Mesendoderm (in vitro differentiated cells): ENCODE measurements at regions not wholly inside any gene's neighbourhood (a gene's known extent, or its start where the extent isn't known, plus 50 kb on each side); places are given as distances from the start of the nearest gene placed in this dataset.

Source experiments
- DNase-seq: peaks from one replicate; pipeline ENCODE4 v3.0.0; 2013
- H2AK5ac ChIP-seq: 2 replicates; pipeline ENCODE4 v1.6.1; 2013; ENCODE audit warnings: low read length, inconsistent platforms
- H2BK120ac ChIP-seq: 2 replicates; pipeline ENCODE4 v1.6.1; 2013; ENCODE audit warnings: low read depth, mild to moderate bottlenecking, low read length, moderate library complexity, mixed read lengths
- H2BK15ac ChIP-seq: replicated peaks from 2 replicates; pipeline ENCODE4 v1.6.1; 2013; ENCODE audit warnings: low read depth, mild to moderate bottlenecking, moderate library complexity
- H2BK5ac ChIP-seq: 2 replicates; pipeline ENCODE4 v1.6.1; 2013; ENCODE audit warnings: low read length, inconsistent platforms
- H3K18ac ChIP-seq: 2 replicates; pipeline ENCODE4 v1.6.1; 2013; ENCODE audit warnings: mild to moderate bottlenecking, low read length, mixed read lengths
- H3K23ac ChIP-seq: one replicate; pipeline ENCODE4 v1.6.1; 2013; ENCODE audit warnings: low read length
- H3K27ac ChIP-seq: 2 replicates; pipeline ENCODE4 v1.5.1; 2013; ENCODE audit warnings: low read depth, mild to moderate bottlenecking, inconsistent platforms, low read length, moderate library complexity
- H3K27me3 ChIP-seq: 2 replicates; pipeline ENCODE4 v1.6.1; 2013; ENCODE audit warnings: low read length, control low read depth, mild to moderate bottlenecking, inconsistent platforms; ENCODE audit not compliant: insufficient read depth, poor library complexity
- H3K36me3 ChIP-seq: 2 replicates; pipeline ENCODE4 v1.6.1; 2013; ENCODE audit warnings: low read length, inconsistent platforms; ENCODE audit not compliant: control insufficient read depth, insufficient read depth
- H3K4ac ChIP-seq: one replicate; pipeline ENCODE4 v1.6.1; 2013; ENCODE audit warnings: low read depth, mild to moderate bottlenecking, low read length, moderate library complexity
- H3K4me1 ChIP-seq: 2 replicates; pipeline ENCODE4 v1.6.1; 2013; ENCODE audit warnings: low read depth, low read length, inconsistent platforms; ENCODE audit not compliant: control insufficient read depth
- H3K4me2 ChIP-seq: 2 replicates; pipeline ENCODE4 v1.6.1; 2013; ENCODE audit warnings: low read length
- H3K4me3 ChIP-seq: 2 replicates; pipeline ENCODE4 v1.5.1; 2013; ENCODE audit warnings: mild to moderate bottlenecking, low read length
- H3K56ac ChIP-seq: one replicate; pipeline ENCODE4 v1.6.1; 2013; ENCODE audit warnings: low read length
- H3K79me1 ChIP-seq: 2 replicates; pipeline ENCODE4 v1.6.1; 2013; ENCODE audit warnings: low read length, inconsistent platforms
- H3K79me2 ChIP-seq: 2 replicates; pipeline ENCODE4 v1.6.1; 2013; ENCODE audit warnings: mild to moderate bottlenecking, low read length; ENCODE audit not compliant: control insufficient read depth, insufficient read depth
- H3K9ac ChIP-seq: 2 replicates; pipeline ENCODE4 v1.6.1; 2013; ENCODE audit warnings: low read length, inconsistent platforms
- H4K5ac ChIP-seq: one replicate; pipeline ENCODE4 v1.6.1; 2013; ENCODE audit warnings: low read length
- H4K8ac ChIP-seq: one replicate; pipeline ENCODE4 v1.6.1; 2013; ENCODE audit warnings: low read depth, mild to moderate bottlenecking, control low read depth, low read length, moderate library complexity
- WGBS: extraction: QIAGEN DNeasy Blood & Tissue Kit; methylation state at CpG from one replicate; pipeline ENCODE4 v1.1.7; 2013; ENCODE audit warnings: low lambda C conversion rate, missing lambda C conversion rate; ENCODE audit not compliant: insufficient coverage; ENCODE audit errors: extremely low coverage; 5-methylcytosine and 5-hydroxymethylcytosine counted together

DNA sequence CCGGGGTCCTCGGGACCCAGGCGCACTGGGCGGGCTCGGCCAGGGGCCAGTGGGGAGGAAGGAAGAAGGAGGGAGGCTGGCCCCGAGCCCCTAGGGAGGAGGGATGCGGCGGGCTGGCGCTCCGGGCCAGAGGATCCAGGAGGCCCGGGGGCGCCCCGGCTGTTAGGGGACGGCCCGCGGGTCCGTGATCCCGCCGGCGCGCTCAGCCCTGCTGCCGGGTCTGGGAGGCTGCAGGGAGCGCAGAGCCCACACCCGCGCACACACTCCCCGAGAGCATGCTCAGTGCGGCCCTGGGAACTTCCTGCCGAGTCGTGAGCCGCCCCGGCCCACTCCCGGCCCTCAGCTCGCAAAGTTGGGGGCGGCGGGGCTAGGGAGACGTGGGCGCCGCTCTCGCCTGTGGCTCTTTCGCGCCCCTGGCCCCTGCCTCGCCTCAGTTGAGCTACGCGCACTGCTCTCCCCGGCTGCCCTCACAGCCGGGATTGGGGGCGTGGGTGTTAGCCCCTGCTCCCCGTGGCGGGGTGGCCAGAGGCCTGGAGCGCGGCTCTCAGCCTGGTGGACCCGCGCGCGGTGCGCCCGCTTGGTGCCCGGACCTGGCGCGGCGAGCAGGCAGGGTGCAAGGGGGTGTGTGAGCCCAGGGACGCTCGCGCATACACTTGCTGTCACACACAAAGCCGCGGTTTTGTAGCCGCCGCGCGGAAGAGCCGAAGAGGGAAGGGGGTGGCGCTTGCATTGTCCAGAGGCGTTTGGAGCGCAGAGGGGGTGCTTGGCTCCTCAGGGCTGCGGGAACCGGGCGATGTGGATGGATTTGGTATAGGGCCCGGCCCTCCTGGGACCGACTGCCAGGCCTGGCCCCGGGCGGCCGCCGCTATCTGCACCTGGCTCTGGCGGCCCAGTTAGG is 132.9 kb upstream of the MGAT5 start:
- H3K4me3 ChIP-seq = peak overlapping the region; percentile 55
- peak overlapping the region; percentile 87 for H3K27ac ChIP-seq
- peak overlapping the region; percentile 76 for H3K4me2 ChIP-seq
- peak; percentile 65 for DNase-seq
- H3K23ac ChIP-seq = peak overlapping the region; percentile 29
- H2AK5ac ChIP-seq = no peak overlapping the region
- H3K18ac ChIP-seq = peak overlapping the region; percentile 96
- H3K27me3 ChIP-seq = no peaks in the 10 kb centered on the region
- WGBS = no CpG with 5 or more reads among the region's 84 CpGs
- H3K9ac ChIP-seq = peak overlapping the region; percentile 73
- H2BK5ac ChIP-seq = no peak overlapping the region
- no peak overlapping the region for H4K5ac ChIP-seq
- peaks cover 45% of the 10 kb centered on the region for H3K79me2 ChIP-seq
- peak overlapping the region; percentile 83 for H3K56ac ChIP-seq
- peaks cover 24% of the 10 kb centered on the region for H3K79me1 ChIP-seq
- H3K4ac ChIP-seq = peak overlapping the region; percentile 83
- H2BK120ac ChIP-seq = peak overlapping the region; percentile 15
- no peak overlapping the region for H4K8ac ChIP-seq
- peaks cover 10% of the 10 kb centered on the region for H3K4me1 ChIP-seq
- H3K36me3 ChIP-seq = no peaks in the 10 kb centered on the region
- H2BK15ac ChIP-seq = no peak overlapping the region

DNA sequence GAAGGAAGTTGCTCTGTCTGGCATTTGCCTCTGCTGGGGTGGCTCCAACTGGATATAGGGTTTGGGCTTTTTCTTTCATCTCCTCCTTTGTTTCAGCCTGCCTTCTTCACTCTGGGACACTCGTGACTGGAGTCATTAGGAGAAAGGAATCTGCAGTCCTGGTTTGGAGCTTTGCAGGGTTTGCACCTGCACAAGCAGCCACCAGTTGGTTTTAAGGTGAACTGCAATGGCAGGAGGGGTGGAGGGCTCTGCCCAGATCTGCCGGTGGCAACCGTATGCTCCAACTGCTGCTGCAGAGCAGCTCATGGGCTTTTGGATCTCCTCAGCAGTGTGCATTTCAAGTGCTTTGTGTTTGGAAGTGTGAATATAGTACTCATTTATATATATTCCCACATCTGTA is 131.3 kb upstream of the MGAT5 start:
- Histone ChIP-seq H2BK120ac (no peak overlapping the region), H3K79me1 (peaks cover 32% of the 10 kb centered on the region), H3K23ac (no peak overlapping the region), H2AK5ac (no peak overlapping the region), H3K79me2 (peaks cover 57% of the 10 kb centered on the region), H3K9ac (no peak overlapping the region), H3K27me3 (no peaks in the 10 kb centered on the region), H4K5ac (no peak overlapping the region), H3K4me3 (no peak overlapping the region), H3K36me3 (no peaks in the 10 kb centered on the region), H4K8ac (no peak overlapping the region), H3K56ac (no peak overlapping the region), H2BK5ac (no peak overlapping the region), H3K4me1 (peaks cover 10% of the 10 kb centered on the region), H3K27ac (no peak overlapping the region), H3K18ac (no peak overlapping the region), H3K4me2 (no peak overlapping the region), H2BK15ac (no peak overlapping the region), H3K4ac (no peak overlapping the region)
- DNase-seq = peak; percentile 59
- WGBS = no CpG with 5 or more reads among the region's 3 CpGs

DNA sequence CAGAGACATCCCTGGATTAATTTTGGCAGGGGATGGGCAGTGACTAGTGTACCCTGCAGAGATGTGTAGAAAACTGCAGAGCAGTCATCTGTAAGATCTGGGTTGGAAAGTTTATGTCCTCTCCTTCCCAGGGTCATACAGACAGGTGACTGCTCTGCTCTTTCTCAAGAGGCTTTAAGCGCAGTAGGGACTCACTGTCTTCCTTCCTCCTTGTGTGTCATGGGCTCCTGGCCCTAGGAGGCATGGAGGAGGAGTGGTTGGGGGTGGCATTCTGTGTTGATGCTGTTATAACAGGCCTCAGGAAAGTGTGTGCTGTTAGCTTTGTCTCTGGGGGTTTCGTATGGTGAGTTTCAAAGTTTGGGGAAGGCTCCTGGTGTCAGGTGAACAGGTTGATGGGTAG is 130.5 kb upstream of the MGAT5 start:
- no CpG with 5 or more reads among the region's 2 CpGs for WGBS
- no peak for DNase-seq

DNA sequence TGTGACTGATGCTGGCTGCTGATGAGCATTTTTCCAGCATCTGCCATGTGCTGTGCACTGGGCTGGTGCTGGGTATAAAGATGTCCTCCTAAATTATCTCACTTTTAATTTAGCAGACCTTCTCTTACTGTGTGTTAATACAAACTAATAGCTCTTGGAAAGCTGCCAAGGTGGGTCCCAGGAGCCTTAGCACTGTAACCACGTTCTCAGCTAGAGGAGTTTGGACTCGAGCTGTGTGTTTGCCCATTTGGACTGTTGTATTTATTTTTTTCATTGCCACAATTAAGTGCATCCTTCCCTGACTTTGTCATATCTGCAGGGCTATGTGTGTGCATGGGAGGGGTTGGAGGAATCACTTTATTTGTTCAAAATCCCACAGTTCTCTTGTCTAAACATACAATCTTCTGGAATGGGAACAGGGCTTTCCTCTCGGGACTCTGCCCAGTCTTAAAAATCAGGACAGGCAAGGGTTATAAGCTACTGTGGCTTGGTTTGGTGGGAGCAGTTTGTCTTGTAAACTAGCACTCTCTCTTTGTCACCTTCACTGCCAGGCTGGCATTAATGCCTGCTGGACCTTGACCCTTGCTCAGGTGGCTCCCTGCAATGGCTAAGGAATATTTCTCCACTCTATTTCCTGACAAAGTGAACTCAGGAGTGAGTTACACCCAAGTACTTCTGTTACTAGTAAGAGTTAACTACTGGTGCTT is 129.7 kb upstream of the MGAT5 start:
- H3K27ac ChIP-seq = no peak overlapping the region
- H4K8ac ChIP-seq = no peak overlapping the region
- H3K4me3 ChIP-seq = no peak overlapping the region
- WGBS = no CpG with 5 or more reads among the region's 3 CpGs
- no peaks in the 10 kb centered on the region for H3K36me3 ChIP-seq
- H2BK5ac ChIP-seq = no peak overlapping the region
- H3K18ac ChIP-seq = no peak overlapping the region
- peaks cover 36% of the 10 kb centered on the region for H3K79me1 ChIP-seq
- H3K56ac ChIP-seq = no peak overlapping the region
- H3K23ac ChIP-seq = peak overlapping the region; percentile 85
- H4K5ac ChIP-seq = no peak overlapping the region
- no peak overlapping the region for H3K4me2 ChIP-seq
- no peak overlapping the region for H3K4ac ChIP-seq
- no peaks in the 10 kb centered on the region for H3K27me3 ChIP-seq
- no peak overlapping the region for H3K9ac ChIP-seq
- peaks cover 63% of the 10 kb centered on the region for H3K79me2 ChIP-seq
- no peak overlapping the region for H2BK15ac ChIP-seq
- H3K4me1 ChIP-seq = peaks cover 2% of the 10 kb centered on the region
- no peak for DNase-seq
- H2BK120ac ChIP-seq = no peak overlapping the region
- no peak overlapping the region for H2AK5ac ChIP-seq

More for the DNA sequence above, 130.5 kb upstream of the MGAT5 start:
- Histone ChIP-seq H3K56ac (no peak overlapping the region), H3K4me1 (peaks cover 10% of the 10 kb centered on the region), H3K4ac (no peak overlapping the region), H4K5ac (no peak overlapping the region), H4K8ac (no peak overlapping the region), H3K27ac (no peak overlapping the region), H3K18ac (no peak overlapping the region), H3K4me2 (no peak overlapping the region), H2BK120ac (no peak overlapping the region), H3K9ac (no peak overlapping the region), H3K23ac (no peak overlapping the region), H3K27me3 (no peaks in the 10 kb centered on the region), H2BK15ac (no peak overlapping the region), H3K79me1 (peaks cover 32% of the 10 kb centered on the region), H3K36me3 (no peaks in the 10 kb centered on the region), H2AK5ac (no peak overlapping the region), H2BK5ac (no peak overlapping the region), H3K4me3 (no peak overlapping the region), H3K79me2 (peaks cover 57% of the 10 kb centered on the region)

DNA sequence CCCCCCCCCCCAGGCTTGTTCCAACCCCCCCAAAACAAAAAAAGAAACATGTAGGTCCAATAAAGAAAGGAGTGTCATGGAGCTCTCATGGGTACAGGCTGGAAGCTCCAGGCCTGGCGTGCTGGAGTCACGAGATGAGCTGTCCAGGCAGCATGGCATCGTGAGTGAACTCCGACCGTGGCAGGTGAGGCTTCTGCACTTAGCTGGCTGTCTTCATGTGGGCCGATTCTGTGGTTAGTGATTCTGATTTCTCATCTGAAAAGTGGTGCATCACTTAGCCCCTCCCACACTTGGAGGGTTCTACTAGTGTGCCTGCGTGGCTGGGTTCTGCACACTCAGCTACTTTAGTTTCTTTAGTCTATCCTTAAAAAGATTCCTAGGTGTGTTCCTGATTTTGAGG is 126.4 kb upstream of the MGAT5 start:
- DNase-seq = no peak
- H2BK15ac ChIP-seq = no peak overlapping the region
- H4K8ac ChIP-seq = no peak overlapping the region
- no peak overlapping the region for H3K9ac ChIP-seq
- H3K56ac ChIP-seq = no peak overlapping the region
- no peaks in the 10 kb centered on the region for H3K4me1 ChIP-seq
- H3K4me3 ChIP-seq = no peak overlapping the region
- peaks cover 50% of the 10 kb centered on the region for H3K79me2 ChIP-seq
- H3K27me3 ChIP-seq = no peaks in the 10 kb centered on the region
- no peak overlapping the region for H2BK120ac ChIP-seq
- H3K23ac ChIP-seq = no peak overlapping the region
- peaks cover 36% of the 10 kb centered on the region for H3K79me1 ChIP-seq
- H4K5ac ChIP-seq = no peak overlapping the region
- H3K4me2 ChIP-seq = no peak overlapping the region
- no peak overlapping the region for H3K4ac ChIP-seq
- no peak overlapping the region for H2AK5ac ChIP-seq
- no peaks in the 10 kb centered on the region for H3K36me3 ChIP-seq
- no peak overlapping the region for H3K27ac ChIP-seq
- H2BK5ac ChIP-seq = no peak overlapping the region
- no peak overlapping the region for H3K18ac ChIP-seq
- no CpG with 5 or more reads among the region's 7 CpGs for WGBS
